ENCODE measurements at regions not wholly inside any gene's neighbourhood (a gene's known extent, or its start where the extent isn't known, plus 50 kb on each side); places are given as distances from the start of the nearest gene placed in this dataset.

GRCh38 chr12:107145397-107145796, 52.0 kb upstream of the CRY1 start:
- ChIA-PET POLR2A (no interaction called here), CTCF (interaction anchor here (1.1 kb wide), 1 partner anchor 14 kb away, joined by 6 read pairs; no protein-coding TSS in a partner anchor)
- TF ChIP-seq CTCF (IDR thresholded peaks at IDR 0.05; ENCODE audit: extremely low read depth in 1 of 2, insufficient read depth in 1 of 2, low read depth in 1 of 2, low read length in 2 of 2) (no peak), POLR2A (IDR thresholded peaks at IDR 0.05; ENCODE audit: low read depth, low read length) (no peak), MAX (IDR thresholded peaks at IDR 0.05; ENCODE audit: insufficient read depth, insufficient read length) (no peak)
- intact Hi-C loops (cut with micrococcal nuclease) (no loop called here), dilution Hi-C loops (cut with MboI; ENCODE audit: extremely low pct_ligation_motif_present, low sequenced_read_pairs) (loop anchor here (25.0 kb wide), 1 partner anchor 467 kb away; no protein-coding TSS in a partner anchor)
- no TSS peak for BruUV-seq (replicated peaks)
- H3K4me2 ChIP-seq (ENCODE audit: insufficient read depth, low read length) = no peak overlapping the region
- no peak overlapping the region for H3K9ac ChIP-seq (replicated peaks; ENCODE audit: extremely low read depth, insufficient read depth, low read length)
- no peaks in the 10 kb centered on the region for H3K79me2 ChIP-seq (ENCODE audit: control insufficient read depth, insufficient read depth, low read length)
- no peaks in the 10 kb centered on the region for H3K9me3 ChIP-seq (replicated peaks; ENCODE audit: control insufficient read depth, insufficient read depth, low read length)
- FAIRE-seq (no peak), DNase-seq (ENCODE audit: low read depth, low spot score) (no peak)
- no peak overlapping the region for H3K27ac ChIP-seq (ENCODE audit: insufficient read depth, low read depth, low read length)
- no peak overlapping the region for H3K4me3 ChIP-seq (replicated peaks in 1 of 3; ENCODE audit: insufficient read depth in 1 of 3, low read depth in 1 of 3, low read length in 3 of 3)
- no peaks in the 10 kb centered on the region for H4K20me1 ChIP-seq (replicated peaks; ENCODE audit: control insufficient read depth, extremely low read depth, insufficient read depth, low read length)
- no peaks in the 10 kb centered on the region for H3K36me3 ChIP-seq (ENCODE audit: control insufficient read depth in 2 of 2, extremely low read depth in 1 of 2, insufficient read depth in 2 of 2, low read length in 2 of 2)
- no peaks in the 10 kb centered on the region for H3K4me1 ChIP-seq (ENCODE audit: control insufficient read depth, extremely low read depth, insufficient read depth, low read length)
- no peaks in the 10 kb centered on the region for H3K27me3 ChIP-seq (ENCODE audit: control insufficient read depth in 2 of 2, insufficient read depth in 2 of 2, low read length in 2 of 2)
- H2AFZ ChIP-seq (ENCODE audit: low read depth, low read length) = no peak overlapping the region
- no peaks in the 10 kb centered on the region for H3K9me1 ChIP-seq (replicated peaks; ENCODE audit: control insufficient read depth, extremely low read depth, insufficient read depth, low read length)

GRCh38 chr12:107148107-107148506, 54.8 kb upstream of the CRY1 start:
- BruUV-seq (replicated peaks) = no TSS peak
- POLR2A ChIA-PET = no interaction called here

More at GRCh38 chr12:107148107-107148506, 54.8 kb upstream of the CRY1 start:
- Histone ChIP-seq H3K4me1 (ENCODE audit: control insufficient read depth, extremely low read depth, insufficient read depth, low read length) (no peaks in the 10 kb centered on the region), H3K36me3 (ENCODE audit: control insufficient read depth in 2 of 2, extremely low read depth in 1 of 2, insufficient read depth in 2 of 2, low read length in 2 of 2) (no peaks in the 10 kb centered on the region), H2AFZ (ENCODE audit: low read depth, low read length) (no peak overlapping the region), H3K9me3 (replicated peaks; ENCODE audit: control insufficient read depth, insufficient read depth, low read length) (no peaks in the 10 kb centered on the region), H3K9me1 (replicated peaks; ENCODE audit: control insufficient read depth, extremely low read depth, insufficient read depth, low read length) (no peaks in the 10 kb centered on the region), H3K79me2 (ENCODE audit: control insufficient read depth, insufficient read depth, low read length) (no peaks in the 10 kb centered on the region), H3K27ac (ENCODE audit: insufficient read depth, low read depth, low read length) (no peak overlapping the region), H3K27me3 (ENCODE audit: control insufficient read depth in 2 of 2, insufficient read depth in 2 of 2, low read length in 2 of 2) (no peaks in the 10 kb centered on the region), H3K4me2 (ENCODE audit: insufficient read depth, low read length) (no peak overlapping the region), H4K20me1 (replicated peaks; ENCODE audit: control insufficient read depth, extremely low read depth, insufficient read depth, low read length) (no peaks in the 10 kb centered on the region), H3K4me3 (replicated peaks in 1 of 3; ENCODE audit: insufficient read depth in 1 of 3, low read depth in 1 of 3, low read length in 3 of 3) (no peak overlapping the region), H3K9ac (replicated peaks; ENCODE audit: extremely low read depth, insufficient read depth, low read length) (no peak overlapping the region)
- TF ChIP-seq CTCF (IDR thresholded peaks at IDR 0.05; ENCODE audit: extremely low read depth in 1 of 2, insufficient read depth in 1 of 2, low read depth in 1 of 2, low read length in 2 of 2) (no peak), MYC (IDR thresholded peaks at IDR 0.05; ENCODE audit: low read depth, low read length) (no peak)
- DNase-seq (ENCODE audit: low read depth, low spot score) (no peak), FAIRE-seq (no peak)
- intact Hi-C loops (cut with micrococcal nuclease) (no loop called here), dilution Hi-C loops (cut with MboI; ENCODE audit: extremely low pct_ligation_motif_present, low sequenced_read_pairs) (loop anchor here (25.0 kb wide), 1 partner anchor 464 kb away; no protein-coding TSS in a partner anchor)
- CTCF ChIA-PET = no interaction called here
